ENCODE measurements at regions not wholly inside any gene's neighbourhood (a gene's known extent, or its start where the extent isn't known, plus 50 kb on each side); places are given as distances from the start of the nearest gene placed in this dataset.

DNA sequence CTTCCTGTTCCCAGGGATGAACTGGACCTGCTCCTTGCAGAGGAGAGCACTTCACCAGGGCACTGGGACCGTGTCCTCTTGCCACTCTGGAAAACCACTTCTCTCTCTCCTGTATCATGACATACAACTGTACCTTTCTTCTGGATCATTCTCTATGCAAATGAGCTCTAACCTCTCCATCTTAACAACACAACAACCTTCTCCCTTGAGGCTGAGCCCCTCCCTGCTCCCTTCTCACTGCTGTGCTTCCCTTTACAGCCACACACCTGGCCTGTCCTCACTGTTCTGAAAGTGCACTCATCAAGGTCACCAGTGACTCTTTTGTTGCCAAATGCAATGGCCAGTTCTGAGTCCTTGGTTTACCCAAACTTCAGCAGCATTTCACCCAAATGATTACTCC lies 54.5 kb upstream of the MRPS6 start:
- TF ChIP-seq POLR2AphosphoS5 (IDR thresholded peaks at IDR 0.05; ENCODE audit: low read length): no peak
- TF ChIP-seq POLR2A (IDR thresholded peaks at IDR 0.05; ENCODE audit: low read depth, low read length): no peak

Measured in GM12878 (cell line).